Gastrocnemius medialis (tissue), 4 donors: ENCODE measurements at regions not wholly inside any gene's neighbourhood (a gene's known extent, or its start where the extent isn't known, plus 50 kb on each side); places are given as distances from the start of the nearest gene placed in this dataset.

Experiments
- CTCF ChIP-seq, 5 experiments: fragments of 450-650 bp in 3 of 5; fragments of 200-600 bp in 2 of 5; sonication (generic) in 2 of 5; IDR thresholded peaks in 4 of 5; conservative IDR thresholded peaks in 1 of 5; 1 replicate in 4 of 5; 2 replicates in 1 of 5; pipeline ENCODE4 v1.5.1; 2016 to 2019; ENCODE audit warnings: antibody characterized with exemption in 5 of 5, mild to moderate bottlenecking in 3 of 5, moderate library complexity in 3 of 5
- POLR2A ChIP-seq, 2 donors: fragments of 450-650 bp; IDR thresholded peaks; one replicate each; pipeline ENCODE4 v1.6.1; 2017; ENCODE audit warnings: antibody characterized with exemption in 2 of 2, mild to moderate bottlenecking in 2 of 2, moderate library complexity in 2 of 2

- no peak for TF ChIP-seq POLR2A (IDR thresholded peaks at IDR 0.05)
- TF ChIP-seq CTCF (IDR thresholded peaks at IDR 0.05 in 4 of 5, conservative IDR thresholded peaks at IDR 0.05 in 1 of 5): no peak
Measured at GRCh38 chr20:40339661-40340449, 349.2 kb downstream of the MAFB start.
